Neutrophil (primary cell): ENCODE measurements at regions not wholly inside any gene's neighbourhood (a gene's known extent, or its start where the extent isn't known, plus 50 kb on each side); places are given as distances from the start of the nearest gene placed in this dataset.

Experiments used
- H3K27ac ChIP-seq: fragments of 200-600 bp; sonication (generic); 2 replicates; pipeline ENCODE4 v1.5.1; 2016; ENCODE audit warnings: mild to moderate bottlenecking, moderate library complexity
- H3K27me3 ChIP-seq: fragments of 200-600 bp; sonication (generic); 2 replicates; pipeline ENCODE4 v1.6.0; 2016; ENCODE audit warnings: mild to moderate bottlenecking
- H3K36me3 ChIP-seq: fragments of 200-600 bp; sonication (generic); 2 replicates; pipeline ENCODE4 v1.5.1; 2017
- H3K4me1 ChIP-seq, 2 experiments: fragments of 200-600 bp in 1 of 2; sonication (generic) in 1 of 2; 1 replicate in 1 of 2; 2 replicates in 1 of 2; pipeline versions ENCODE4 v1.5.1 to v1.6.1; 2013 to 2016; ENCODE audit warnings: low read depth in 1 of 2, low read length in 1 of 2, mild to moderate bottlenecking in 1 of 2, moderate library complexity in 1 of 2; ENCODE audit not compliant: control insufficient read depth in 1 of 2, insufficient read depth in 1 of 2
- H3K4me3 ChIP-seq, 2 experiments: fragments of 200-600 bp in 1 of 2; sonication (generic) in 1 of 2; 1 replicate in 1 of 2; 2 replicates in 1 of 2; pipeline ENCODE4 v1.5.1; 2013 to 2016; ENCODE audit warnings: low read depth in 1 of 2, low read length in 1 of 2, mild to moderate bottlenecking in 1 of 2, moderate library complexity in 1 of 2
- H3K9me3 ChIP-seq: fragments of 200-600 bp; sonication (generic); 2 replicates; pipeline ENCODE4 v1.5.1; 2016
- CTCF ChIP-seq: fragments of 200-600 bp; sonication (generic); IDR thresholded peaks from 2 replicates; pipeline ENCODE4 v1.5.1; 2016; ENCODE audit warnings: antibody characterized with exemption

GRCh38 chr9:17906176-17906840 lies 327.4 kb downstream of the SH3GL2 start:
- Histone ChIP-seq H3K27ac (no peak overlapping the region), H3K4me1 (no peaks in the 10 kb centered on the region), H3K27me3 (peaks cover 48% of the 10 kb centered on the region), H3K36me3 (no peaks in the 10 kb centered on the region), H3K4me3 (no peak overlapping the region), H3K9me3 (no peaks in the 10 kb centered on the region)
- no peak for TF ChIP-seq CTCF

- TF ChIP-seq CTCF = no peak
- H3K9me3 ChIP-seq = no peaks in the 10 kb centered on the region
- no peaks in the 10 kb centered on the region for H3K36me3 ChIP-seq
- H3K4me3 ChIP-seq = no peak overlapping the region
- no peak overlapping the region for H3K27ac ChIP-seq
- H3K4me1 ChIP-seq = no peaks in the 10 kb centered on the region
- peaks cover 48% of the 10 kb centered on the region for H3K27me3 ChIP-seq
Measured at GRCh38 chr9:17906841-17907778, 328.2 kb downstream of the SH3GL2 start.

DNA sequence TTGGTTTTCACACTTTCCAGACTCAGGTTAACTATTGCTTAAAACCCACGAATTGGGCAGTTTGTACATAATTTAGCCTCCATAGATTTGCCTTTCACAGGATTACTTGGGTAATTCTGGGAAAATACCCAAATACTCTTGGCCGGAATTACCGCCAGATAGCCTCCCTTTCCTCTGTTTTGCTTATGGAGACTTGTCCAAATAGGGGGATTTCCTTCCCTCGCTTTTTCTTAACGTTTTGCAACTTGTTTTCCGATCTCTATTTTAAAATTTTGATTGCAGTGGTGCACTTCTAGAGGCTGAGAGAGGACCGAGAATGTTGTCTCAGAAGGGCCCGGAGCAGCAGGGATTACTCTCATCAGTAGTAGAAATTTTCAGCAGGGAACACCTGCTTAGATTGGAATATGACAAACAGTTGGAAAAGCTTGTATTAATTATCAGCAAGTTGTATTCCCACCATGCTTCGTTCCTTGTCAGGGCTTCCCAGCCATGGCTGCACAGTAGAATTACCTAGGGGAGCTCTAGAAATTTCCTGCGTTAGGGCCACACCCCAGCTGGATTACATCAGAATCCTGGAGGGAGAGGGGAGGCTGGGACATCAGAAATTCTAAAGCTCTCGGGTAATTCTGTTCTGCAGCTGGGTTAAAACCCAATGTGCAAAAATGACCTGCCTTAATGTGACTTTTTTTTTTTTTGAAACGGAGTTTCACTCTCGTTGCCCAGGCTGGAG lies 329.1 kb downstream of the SH3GL2 start:
- no peaks in the 10 kb centered on the region for H3K4me1 ChIP-seq
- peaks cover 48% of the 10 kb centered on the region for H3K27me3 ChIP-seq
- H3K4me3 ChIP-seq = no peak overlapping the region
- no peak for TF ChIP-seq CTCF
- no peaks in the 10 kb centered on the region for H3K9me3 ChIP-seq
- H3K36me3 ChIP-seq = no peaks in the 10 kb centered on the region
- H3K27ac ChIP-seq = no peak overlapping the region

GRCh38 chr9:17926246-17926645 lies 347.4 kb downstream of the SH3GL2 start:
- no peaks in the 10 kb centered on the region for H3K4me1 ChIP-seq
- no peak overlapping the region for H3K27ac ChIP-seq
- TF ChIP-seq CTCF = no peak
- H3K36me3 ChIP-seq = no peaks in the 10 kb centered on the region
- no peaks in the 10 kb centered on the region for H3K27me3 ChIP-seq
- no peaks in the 10 kb centered on the region for H3K9me3 ChIP-seq
- no peak overlapping the region for H3K4me3 ChIP-seq

- no peaks in the 10 kb centered on the region for H3K27me3 ChIP-seq
- no peaks in the 10 kb centered on the region for H3K9me3 ChIP-seq
- no peaks in the 10 kb centered on the region for H3K36me3 ChIP-seq
- no peaks in the 10 kb centered on the region for H3K4me1 ChIP-seq
- no peak overlapping the region for H3K4me3 ChIP-seq
- H3K27ac ChIP-seq = no peak overlapping the region
- no peak for TF ChIP-seq CTCF
Measured at GRCh38 chr9:17927616-17928015, 348.8 kb downstream of the SH3GL2 start.
